A549 (cell line): ENCODE measurements at regions not wholly inside any gene's neighbourhood (a gene's known extent, or its start where the extent isn't known, plus 50 kb on each side); places are given as distances from the start of the nearest gene placed in this dataset.

Experiments used
- ATAC-seq, 2 experiments: fragments of 200-7000 bp in 1 of 2; fragments of >200 bp in 1 of 2; cut with Nextera tagmentation in 1 of 2; cut with Tn5 transposase in 1 of 2; 3 replicates each; pipeline versions ENCODE4 v1.8.0 to v1.9.1; 2018 to 2020; ENCODE audit warnings: mild to moderate bottlenecking in 1 of 2, moderate library complexity in 1 of 2
- CTCF ChIA-PET: fragments of 300-600 bp; sonication (Branson Sonifier 250); formaldehyde crosslinking; extraction: SDS; loops from one replicate; lab custom pipeline; 2021; ENCODE audit warnings: antibody characterized with exemption, inconsistent platforms; lab: Yijun Ruan, JAX
- POLR2A ChIA-PET: fragments of 350-600 bp; formaldehyde crosslinking; extraction: SDS; loops from one replicate; lab custom pipeline; 2021; ENCODE audit warnings: antibody characterized with exemption, inconsistent platforms; lab: Yijun Ruan, JAX
- DNase-seq, 2 experiments: peaks; one replicate each; pipeline versions ENCODE4 v3.0.0 to v3.0.0-alpha.2; 2011 to 2016; ENCODE audit warnings: low read depth in 1 of 2, low spot score in 1 of 2
- FAIRE-seq: peaks from 2 replicates; lab custom pipeline; 2011; peaks lifted over from hg19 to GRCh38; lab: Jason Lieb, UNC
- H3K27ac ChIP-seq, 2 experiments: fragments of >200 bp; sonication (Bioruptor Twin); formaldehyde crosslinking; 3 replicates each; pipeline ENCODE4 v1.5.1; 2016 to 2017
- H3K4me1 ChIP-seq: fragments of >200 bp; sonication (Bioruptor Twin); formaldehyde crosslinking; 3 replicates; pipeline ENCODE4 v1.6.1; 2016
- H3K4me2 ChIP-seq: fragments of >200 bp; sonication (Bioruptor Twin); formaldehyde crosslinking; 3 replicates; pipeline ENCODE4 v1.6.1; 2016
- H3K4me3 ChIP-seq: fragments of >200 bp; sonication (Bioruptor Twin); formaldehyde crosslinking; 3 replicates; pipeline ENCODE4 v1.5.1; 2016
- H3K9me3 ChIP-seq: fragments of >200 bp; sonication (Bioruptor Twin); formaldehyde crosslinking; 3 replicates; pipeline ENCODE4 v1.6.1; 2016
- ATOH8 ChIP-seq: fragments of 250-450 bp; sonication (Bioruptor Pico); IDR thresholded peaks from 2 replicates; pipeline ENCODE4 v1.5.0; 2020; ENCODE audit warnings: low read depth, mild to moderate bottlenecking, moderate library complexity
- BHLHE40 ChIP-seq: IDR thresholded peaks from 2 replicates; pipeline ENCODE4 v1.6.1; 2012; ENCODE audit warnings: low read depth, low read length, inconsistent platforms
- CBX2 ChIP-seq: fragments of 200-600 bp; sonication (generic); IDR thresholded peaks from 2 replicates; pipeline ENCODE4 v1.6.1; 2016; ENCODE audit warnings: low read depth, mild to moderate bottlenecking, borderline replicate concordance
- E2F6 ChIP-seq: IDR thresholded peaks from 2 replicates; pipeline ENCODE4 v1.6.1; 2012; ENCODE audit warnings: low read depth, borderline replicate concordance
- EHF ChIP-seq: fragments of 250-450 bp; sonication (Bioruptor Pico); IDR thresholded peaks from 2 replicates; pipeline ENCODE4 v1.5.0; 2020; ENCODE audit warnings: mild to moderate bottlenecking
- EP300 ChIP-seq, 2 experiments: fragments of >200 bp; sonication (Bioruptor Twin); formaldehyde crosslinking; IDR thresholded peaks; 2 replicates in 1 of 2; 3 replicates in 1 of 2; pipeline ENCODE4 v1.6.1; 2016 to 2017
- FOXS1 ChIP-seq: fragments of 250-450 bp; sonication (Bioruptor Pico); IDR thresholded peaks from 2 replicates; pipeline ENCODE4 v1.5.0; 2020; ENCODE audit warnings: mild to moderate bottlenecking, moderate library complexity
- GATA3 ChIP-seq: IDR thresholded peaks from 2 replicates; pipeline ENCODE4 v1.6.1; 2012; ENCODE audit warnings: borderline replicate concordance
- HEYL ChIP-seq: fragments of 250-450 bp; sonication (Bioruptor Pico); IDR thresholded peaks from 2 replicates; pipeline ENCODE4 v1.8.0; 2021; ENCODE audit warnings: mild to moderate bottlenecking, moderate library complexity
- HOXA7 ChIP-seq: fragments of 250-450 bp; sonication (Bioruptor Pico); IDR thresholded peaks from 2 replicates; pipeline ENCODE4 v1.5.0; 2020; ENCODE audit warnings: mild to moderate bottlenecking, moderate library complexity
- JUNB ChIP-seq: fragments of >200 bp; sonication (Bioruptor Twin); formaldehyde crosslinking; IDR thresholded peaks from 2 replicates; pipeline ENCODE4 v1.6.1; 2016
- KDM1A ChIP-seq: fragments of 200-600 bp; sonication (generic); IDR thresholded peaks from 2 replicates; pipeline ENCODE4 v1.6.1; 2016; ENCODE audit warnings: low read depth, mild to moderate bottlenecking
- MYC ChIP-seq: IDR thresholded peaks from 2 replicates; pipeline ENCODE4 v1.6.1; 2012; ENCODE audit warnings: mild to moderate bottlenecking, inconsistent platforms, low read length, improper control_type of control experiment, borderline replicate concordance
- NR3C1 ChIP-seq: fragments of >200 bp; sonication (Bioruptor Twin); formaldehyde crosslinking; IDR thresholded peaks from 3 replicates; pipeline ENCODE4 v1.6.1; 2017
- POLR2AphosphoS2 ChIP-seq: conservative IDR thresholded peaks from 2 replicates; pipeline ENCODE4 v1.6.1; 2012; ENCODE audit warnings: low read length, improper control_type of control experiment, inconsistent platforms
- RAD21 ChIP-seq, 2 experiments: fragments of >200 bp in 1 of 2; sonication (Bioruptor Twin) in 1 of 2; formaldehyde crosslinking in 1 of 2; IDR thresholded peaks in 1 of 2; conservative IDR thresholded peaks in 1 of 2; 2 replicates in 1 of 2; 3 replicates in 1 of 2; pipeline ENCODE4 v1.6.1; 2012 to 2018; ENCODE audit warnings: inconsistent platforms in 1 of 2
- RARB ChIP-seq: fragments of 250-450 bp; sonication (Bioruptor Pico); IDR thresholded peaks from 2 replicates; pipeline ENCODE4 v1.8.0; 2021; ENCODE audit warnings: mild to moderate bottlenecking, moderate library complexity
- RCOR1 ChIP-seq: fragments of 150-350 bp; IDR thresholded peaks from 2 replicates; pipeline ENCODE4 v1.6.1; 2014; ENCODE audit warnings: antibody characterized with exemption, low read length, low read depth
- RFX5 ChIP-seq: fragments of 450-650 bp; IDR thresholded peaks from 2 replicates; pipeline ENCODE4 v1.7.1; 2014; ENCODE audit warnings: antibody characterized with exemption, mild to moderate bottlenecking, moderate library complexity
- RNF2 ChIP-seq: fragments of 200-600 bp; sonication (generic); IDR thresholded peaks from 2 replicates; pipeline ENCODE4 v1.6.1; 2016; ENCODE audit warnings: low read depth, mild to moderate bottlenecking, antibody characterized with exemption, moderate library complexity, borderline replicate concordance
- SMC3 ChIP-seq: fragments of >200 bp; sonication (Bioruptor Twin); formaldehyde crosslinking; IDR thresholded peaks from 3 replicates; pipeline ENCODE4 v1.6.1; 2018; ENCODE audit warnings: inconsistent platforms
- TFCP2L1 ChIP-seq: fragments of 250-450 bp; sonication (Bioruptor Pico); IDR thresholded peaks from 2 replicates; pipeline ENCODE4 v1.5.0; 2021; ENCODE audit warnings: mild to moderate bottlenecking
- TP53 ChIP-seq: fragments of 250-450 bp; sonication (Bioruptor Pico); IDR thresholded peaks from 2 replicates; pipeline ENCODE4 v1.5.0; 2021; ENCODE audit warnings: mild to moderate bottlenecking, moderate library complexity
- USF2 ChIP-seq: fragments of 450-650 bp; IDR thresholded peaks from 2 replicates; pipeline ENCODE4 v1.6.1; 2014; ENCODE audit warnings: antibody characterized with exemption
- ZNF302 ChIP-seq: fragments of 250-450 bp; sonication (Bioruptor Pico); IDR thresholded peaks from 2 replicates; pipeline ENCODE4 v1.9.0; 2021; ENCODE audit warnings: inconsistent platforms, mild to moderate bottlenecking, moderate library complexity
- WGBS: methylation state at CpG from one replicate; pipeline ENCODE4 v1.1.6; 2017; ENCODE audit errors: missing lambda C conversion rate; 5-methylcytosine and 5-hydroxymethylcytosine counted together
- TF ChIP-seq, protein P1 (sequence below): IDR thresholded peaks from 2 replicates; pipeline ENCODE4 v1.6.1; 2012

DNA sequence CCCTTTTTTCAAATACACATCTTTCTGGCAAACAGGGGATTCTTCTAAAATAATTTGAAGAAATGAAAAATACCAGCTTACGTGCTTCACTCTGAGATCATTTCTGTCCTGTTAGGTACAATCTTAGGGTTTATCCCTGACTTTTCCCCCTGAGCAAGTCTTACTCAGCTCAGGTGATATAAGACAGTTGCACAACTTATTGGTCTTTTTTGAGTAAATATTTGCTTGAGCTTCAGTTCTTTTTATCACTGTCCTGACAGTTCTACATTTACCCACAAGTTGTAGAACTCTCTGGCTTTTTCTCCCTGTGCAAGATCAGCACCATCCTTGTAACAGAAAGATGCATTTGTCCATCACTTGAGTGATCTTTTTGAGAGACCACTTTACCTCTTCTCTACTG is 84.9 kb downstream of the MID1IP1 start:
- ATAC-seq (no peak), FAIRE-seq (no peak), DNase-seq (no peak)
- ChIA-PET CTCF (no interaction called here), POLR2A (no interaction called here)
- Histone ChIP-seq H3K27ac (no peak overlapping the region), H3K4me3 (no peak overlapping the region), H3K4me2 (no peak overlapping the region), H3K9me3 (no peaks in the 10 kb centered on the region), H3K4me1 (no peaks in the 10 kb centered on the region)
- TF ChIP-seq TP53 (CRISPR knock-in tag) (no peak), E2F6 (no peak), JUNB (no peak), CBX2 (no peak), HOXA7 (CRISPR knock-in tag) (no peak), KDM1A (no peak), RARB (no peak), RNF2 (no peak), HEYL (CRISPR knock-in tag) (no peak)
- 76% methylated on average over 1 of the region's 1 CpG for WGBS

GRCh38 chrX:38887222-38887621 is 86.0 kb downstream of the MID1IP1 start:
- Histone ChIP-seq H3K4me3 (no peak overlapping the region), H3K4me2 (no peak overlapping the region), H3K27ac (no peak overlapping the region), H3K4me1 (no peaks in the 10 kb centered on the region), H3K9me3 (no peaks in the 10 kb centered on the region)
- POLR2A ChIA-PET: no interaction called here
- TF ChIP-seq NR3C1: no peak
- no peak for TF ChIP-seq ZNF302 (CRISPR knock-in tag)
- TF ChIP-seq, protein P1, sequence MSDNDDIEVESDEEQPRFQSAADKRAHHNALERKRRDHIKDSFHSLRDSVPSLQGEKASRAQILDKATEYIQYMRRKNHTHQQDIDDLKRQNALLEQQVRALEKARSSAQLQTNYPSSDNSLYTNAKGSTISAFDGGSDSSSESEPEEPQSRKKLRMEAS: no peak
- TF ChIP-seq FOXS1: no peak
- TF ChIP-seq POLR2AphosphoS2: no peak
- TF ChIP-seq TFCP2L1 (CRISPR knock-in tag): no peak
- no peak for TF ChIP-seq JUNB
- no peak for TF ChIP-seq GATA3
- TF ChIP-seq EP300 (IDR thresholded peaks at IDR 0.05): no peak
- no peak for TF ChIP-seq RARB
- TF ChIP-seq TP53 (CRISPR knock-in tag): no peak
- TF ChIP-seq SMC3: no peak
- no peak for TF ChIP-seq RAD21 (conservative IDR thresholded peaks at IDR 0.05 in 1 of 2, IDR thresholded peaks at IDR 0.05 in 1 of 2)
- no peak for TF ChIP-seq KDM1A
- TF ChIP-seq RFX5: no peak
- no peak for TF ChIP-seq MYC
- no peak for TF ChIP-seq CBX2
- FAIRE-seq (peak; percentile 32), ATAC-seq (no peak), DNase-seq (no peak)
- WGBS: 11% methylated on average over 2 of the region's 2 CpGs
- CTCF ChIA-PET: no interaction called here

GRCh38 chrX:38890326-38890725 is 89.1 kb downstream of the MID1IP1 start:
- WGBS: 38% methylated on average over 1 of the region's 1 CpG
- no peak overlapping the region for H3K4me2 ChIP-seq
- no peak overlapping the region for H3K27ac ChIP-seq
- POLR2A ChIA-PET: no interaction called here
- TF ChIP-seq KDM1A: no peak
- no peak for TF ChIP-seq ATOH8 (CRISPR knock-in tag)
- TF ChIP-seq USF2: no peak
- TF ChIP-seq SMC3: no peak
- TF ChIP-seq RCOR1: no peak
- no peak for TF ChIP-seq CBX2
- TF ChIP-seq EHF (CRISPR knock-in tag): no peak
- TF ChIP-seq BHLHE40: no peak
- TF ChIP-seq, all 56 proteins: peak for 0
- Histone ChIP-seq H3K9me3 (no peaks in the 10 kb centered on the region), H3K4me1 (no peaks in the 10 kb centered on the region), H3K4me3 (no peak overlapping the region)
- CTCF ChIA-PET: no interaction called here
- no peak for DNase-seq
- no peak for ATAC-seq
- FAIRE-seq: no peak
